Bronchial epithelial cell (primary cell): ENCODE measurements at regions not wholly inside any gene's neighbourhood (a gene's known extent, or its start where the extent isn't known, plus 50 kb on each side); places are given as distances from the start of the nearest gene placed in this dataset.
A peak's percentile ranks its signal among the peaks of the same experiment; 100 is the strongest.

Source experiments
- DNase-seq: peaks from one replicate; pipeline ENCODE4 v3.0.0-alpha.2; 2010; ENCODE audit warnings: low read depth
- FAIRE-seq: peaks from 2 replicates; lab custom pipeline; 2011; peaks lifted over from hg19 to GRCh38; lab: Jason Lieb, UNC
- H3K27me3 ChIP-seq: 2 replicates; pipeline ENCODE4 v1.5.1; 2011; ENCODE audit warnings: low read length; ENCODE audit not compliant: control insufficient read depth, insufficient read depth
- H3K36me3 ChIP-seq: 2 replicates; pipeline ENCODE4 v1.5.1; 2011; ENCODE audit warnings: low read length; ENCODE audit not compliant: control insufficient read depth, insufficient read depth
- H3K4me3 ChIP-seq: 2 replicates; pipeline ENCODE4 v1.5.1; 2011; ENCODE audit warnings: mild to moderate bottlenecking, low read depth, low read length, control low read depth
- TF ChIP-seq, protein P1 (sequence below): IDR thresholded peaks from 2 replicates; pipeline ENCODE4 v1.5.1; 2011; ENCODE audit warnings: mild to moderate bottlenecking, moderate library complexity, low read length, control low read depth, inconsistent platforms; ENCODE audit not compliant: insufficient read depth, severe bottlenecking

GRCh38 chr15:89421219-89421618, 75.2 kb downstream of the RHCG start:
- DNase-seq: no peak
- TF ChIP-seq, protein P1, sequence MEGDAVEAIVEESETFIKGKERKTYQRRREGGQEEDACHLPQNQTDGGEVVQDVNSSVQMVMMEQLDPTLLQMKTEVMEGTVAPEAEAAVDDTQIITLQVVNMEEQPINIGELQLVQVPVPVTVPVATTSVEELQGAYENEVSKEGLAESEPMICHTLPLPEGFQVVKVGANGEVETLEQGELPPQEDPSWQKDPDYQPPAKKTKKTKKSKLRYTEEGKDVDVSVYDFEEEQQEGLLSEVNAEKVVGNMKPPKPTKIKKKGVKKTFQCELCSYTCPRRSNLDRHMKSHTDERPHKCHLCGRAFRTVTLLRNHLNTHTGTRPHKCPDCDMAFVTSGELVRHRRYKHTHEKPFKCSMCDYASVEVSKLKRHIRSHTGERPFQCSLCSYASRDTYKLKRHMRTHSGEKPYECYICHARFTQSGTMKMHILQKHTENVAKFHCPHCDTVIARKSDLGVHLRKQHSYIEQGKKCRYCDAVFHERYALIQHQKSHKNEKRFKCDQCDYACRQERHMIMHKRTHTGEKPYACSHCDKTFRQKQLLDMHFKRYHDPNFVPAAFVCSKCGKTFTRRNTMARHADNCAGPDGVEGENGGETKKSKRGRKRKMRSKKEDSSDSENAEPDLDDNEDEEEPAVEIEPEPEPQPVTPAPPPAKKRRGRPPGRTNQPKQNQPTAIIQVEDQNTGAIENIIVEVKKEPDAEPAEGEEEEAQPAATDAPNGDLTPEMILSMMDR: no peak
- Histone ChIP-seq H3K4me3 (no peak overlapping the region), H3K36me3 (no peaks in the 10 kb centered on the region), H3K27me3 (peaks cover 23% of the 10 kb centered on the region)
- no peak for FAIRE-seq

- FAIRE-seq (no peak), DNase-seq (no peak)
- Histone ChIP-seq H3K27me3 (peaks cover 23% of the 10 kb centered on the region), H3K36me3 (no peaks in the 10 kb centered on the region), H3K4me3 (no peak overlapping the region)
- TF ChIP-seq, protein P1: no peak
Measured at GRCh38 chr15:89419370-89419984, 76.9 kb downstream of the RHCG start.

- Histone ChIP-seq H3K4me3 (no peak overlapping the region), H3K36me3 (no peaks in the 10 kb centered on the region), H3K27me3 (peaks cover 25% of the 10 kb centered on the region)
- TF ChIP-seq, protein P1: no peak
- FAIRE-seq: no peak
- no peak for DNase-seq
Measured at GRCh38 chr15:89417206-89417725, 79.1 kb downstream of the RHCG start.

DNA sequence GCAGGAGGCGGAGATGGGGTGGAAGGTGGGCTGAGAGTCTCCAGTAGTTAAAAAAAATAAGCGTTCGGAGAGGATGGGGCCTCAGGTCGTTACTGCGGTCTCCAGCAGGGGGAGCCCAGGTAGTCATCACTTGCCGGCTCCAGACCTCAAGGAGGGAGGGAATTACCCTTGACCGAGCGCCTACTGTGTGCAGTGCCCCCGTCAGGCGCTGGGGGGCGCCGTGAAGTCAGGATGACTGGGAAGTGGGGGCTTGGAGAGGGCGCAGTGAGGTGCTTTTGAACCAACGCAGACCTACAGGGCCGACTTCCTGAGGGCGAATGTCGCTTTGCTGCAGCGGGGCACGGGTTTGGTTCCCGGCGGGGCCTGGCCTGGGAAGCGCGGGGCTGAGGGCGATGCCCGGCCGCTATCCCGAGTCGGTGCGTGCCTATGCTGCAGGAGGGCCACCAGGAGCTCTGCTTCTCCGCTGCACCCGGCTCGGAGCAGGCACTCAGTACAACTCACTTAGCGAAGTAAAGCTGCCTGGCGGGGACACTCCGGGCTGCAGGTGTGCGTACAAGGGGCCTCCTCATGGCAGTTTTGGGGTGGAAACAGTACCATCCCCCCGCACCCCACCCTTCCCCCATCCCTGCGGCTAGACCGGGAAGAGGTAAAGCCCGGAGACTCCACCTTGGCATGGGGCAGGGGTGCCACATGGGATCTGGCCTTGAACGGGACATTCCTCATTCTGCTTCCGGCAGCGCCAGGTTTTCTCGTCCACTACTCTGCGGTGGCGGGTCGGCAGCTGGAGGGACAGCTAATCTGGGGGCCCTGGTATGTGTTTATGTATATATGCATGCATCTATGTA, 79.8 kb downstream of the RHCG start:
- no peak overlapping the region for H3K4me3 ChIP-seq
- DNase-seq (peak; percentile 65), FAIRE-seq (no peak)
- TF ChIP-seq, protein P1: peak; percentile 94
- H3K36me3 ChIP-seq: no peaks in the 10 kb centered on the region
- H3K27me3 ChIP-seq: peaks cover 28% of the 10 kb centered on the region

DNA sequence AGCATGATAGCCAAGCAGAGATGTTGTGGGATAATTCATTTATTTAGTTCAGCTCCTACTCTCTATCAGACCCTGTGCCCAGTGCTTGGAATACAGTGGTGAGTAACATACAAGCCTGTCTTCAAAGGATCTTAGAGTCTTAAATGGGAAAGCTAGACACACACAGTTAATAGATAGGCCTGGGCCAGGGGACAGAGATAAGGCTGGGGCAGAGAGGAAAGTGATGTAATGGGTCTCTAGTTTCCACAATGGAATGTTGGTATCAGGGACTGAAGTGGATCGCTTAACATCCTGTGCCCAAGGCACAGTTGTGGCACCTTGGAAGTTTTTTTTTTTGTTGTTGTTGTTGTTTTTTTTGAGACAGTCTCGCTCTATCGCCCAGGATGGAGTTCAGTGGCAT, 79.9 kb upstream of the POLG start:
- Histone ChIP-seq H3K27me3 (peaks cover 44% of the 10 kb centered on the region), H3K4me3 (no peak overlapping the region), H3K36me3 (no peaks in the 10 kb centered on the region)
- DNase-seq (no peak), FAIRE-seq (no peak)
- TF ChIP-seq, protein P1: no peak
